PC-3 (cell line): ENCODE measurements at regions not wholly inside any gene's neighbourhood (a gene's known extent, or its start where the extent isn't known, plus 50 kb on each side); places are given as distances from the start of the nearest gene placed in this dataset.

ENCODE experiments used
- ATAC-seq: fragments of 200-7000 bp; cut with Tn5 transposase; 2 replicates; pipeline ENCODE4 v1.9.1; 2020; ENCODE audit warnings: mild to moderate bottlenecking, moderate library complexity
- BruUV-seq: library from RNA; stranded (reverse); fragments of 400-500 nt; replicated peaks from 2 replicates; lab custom pipeline; 2021; lab: Mats Ljungman, UMichigan
- CTCF ChIA-PET: fragments of 300-600 bp; sonication (Branson Sonifier 250); formaldehyde crosslinking; loops from one replicate; lab custom pipeline; 2022; ENCODE audit warnings: antibody characterized with exemption; lab: Charles Lee
- POLR2A ChIA-PET: fragments of 300-600 bp; sonication (Branson Sonifier 250); formaldehyde crosslinking; loops from one replicate; lab custom pipeline; 2022; ENCODE audit warnings: antibody characterized with exemption; ENCODE audit not compliant: unreplicated experiment; lab: Charles Lee
- DNase-seq: peaks from one replicate; pipeline ENCODE4 v3.0.0-alpha.2; 2015
- H2AFZ ChIP-seq: fragments of 300-600 bp; sonication (generic); 2 replicates; pipeline ENCODE4 v1.6.0; 2016; ENCODE audit warnings: antibody characterized with exemption, low read length
- H3F3A ChIP-seq: fragments of 300-600 bp; sonication (generic); one replicate; pipeline ENCODE4 v1.6.0; 2017; ENCODE audit warnings: antibody characterized with exemption, low read length, control low read depth, mild to moderate bottlenecking; ENCODE audit not compliant: unreplicated experiment
- H3K27ac ChIP-seq: fragments of 300-600 bp; sonication (generic); 2 replicates; pipeline ENCODE4 v1.5.1; 2016; ENCODE audit warnings: mild to moderate bottlenecking, low read length
- H3K27me3 ChIP-seq: fragments of 300-600 bp; sonication (generic); 2 replicates; pipeline ENCODE4 v1.6.1; 2016; ENCODE audit warnings: low read length, mixed read lengths
- H3K36me3 ChIP-seq: fragments of 300-600 bp; sonication (generic); 2 replicates; pipeline ENCODE4 v1.6.1; 2016; ENCODE audit warnings: low read depth, mixed run types, low read length, mixed read lengths
- H3K4me1 ChIP-seq: fragments of 300-600 bp; sonication (generic); 2 replicates; pipeline ENCODE4 v1.5.1; 2016; ENCODE audit warnings: low read length; ENCODE audit not compliant: insufficient read depth
- H3K4me2 ChIP-seq: fragments of 300-600 bp; sonication (generic); 2 replicates; pipeline ENCODE4 v1.6.0; 2016; ENCODE audit warnings: low read length
- H3K4me3 ChIP-seq: fragments of 300-600 bp; sonication (generic); 2 replicates; pipeline ENCODE4 v1.5.1; 2016; ENCODE audit warnings: mild to moderate bottlenecking, low read length, mixed read lengths
- H3K79me2 ChIP-seq: fragments of 300-600 bp; sonication (generic); 2 replicates; pipeline ENCODE4 v1.6.1; 2017; ENCODE audit warnings: low read length, mixed read lengths
- H3K9ac ChIP-seq: fragments of 300-600 bp; sonication (generic); 2 replicates; pipeline ENCODE4 v1.6.0; 2016; ENCODE audit warnings: mild to moderate bottlenecking, low read length
- H3K9me2 ChIP-seq: fragments of 300-600 bp; sonication (generic); replicated peaks from 2 replicates; pipeline ENCODE4 v1.6.1; 2016; ENCODE audit warnings: mixed run types, low read length, mixed read lengths
- H3K9me3 ChIP-seq: fragments of 300-600 bp; sonication (generic); 2 replicates; pipeline ENCODE4 v1.6.1; 2016; ENCODE audit warnings: low read length, mixed read lengths
- H4K20me1 ChIP-seq: fragments of 300-600 bp; sonication (generic); 2 replicates; pipeline ENCODE4 v1.6.1; 2016; ENCODE audit warnings: low read length, mixed read lengths
- CTCF ChIP-seq: fragments of 300-600 bp; sonication (generic); conservative IDR thresholded peaks from 2 replicates; pipeline ENCODE4 v1.5.1; 2017; ENCODE audit warnings: antibody characterized with exemption, low read depth, mild to moderate bottlenecking, low read length
- EZH2 ChIP-seq: fragments of 300-600 bp; sonication (generic); IDR thresholded peaks from one replicate; pipeline ENCODE4 v1.6.1; 2017; ENCODE audit warnings: antibody characterized with exemption, mild to moderate bottlenecking, low read length; ENCODE audit not compliant: unreplicated experiment
- EZH2phosphoT487 ChIP-seq: fragments of 300-600 bp; sonication (generic); IDR thresholded peaks from 2 replicates; pipeline ENCODE4 v1.6.1; 2018; ENCODE audit warnings: mild to moderate bottlenecking, antibody characterized with exemption, low read length, borderline replicate concordance
- intact Hi-C: fragments of 100-400 bp; cut with micrococcal nuclease; formaldehyde crosslinking; loops from 2 replicates; pipeline ENCODE4 v1.9.0; 2023

- TF ChIP-seq CTCF (no peak), EZH2 (no peak), EZH2phosphoT487 (no peak)
- Histone ChIP-seq H4K20me1 (no peaks in the 10 kb centered on the region), H3K9ac (no peak overlapping the region), H3K79me2 (no peaks in the 10 kb centered on the region), H3K36me3 (no peaks in the 10 kb centered on the region), H3K27ac (no peak overlapping the region), H3K4me1 (no peaks in the 10 kb centered on the region), H3K9me2 (no peaks in the 10 kb centered on the region; the same call in 1 of the 2 replicates), H3K4me2 (no peak overlapping the region), H3K9me3 (no peaks in the 10 kb centered on the region), H3K4me3 (no peak overlapping the region), H2AFZ (no peak overlapping the region), H3K27me3 (no peaks in the 10 kb centered on the region), H3F3A (no peaks in the 10 kb centered on the region)
- BruUV-seq: no TSS peak
- POLR2A ChIA-PET: no interaction called here
- CTCF ChIA-PET: no interaction called here
- no peak for ATAC-seq
- no peak for DNase-seq
- intact Hi-C loops: no loop called here
Observed at GRCh38 chr11:19389787-19390303, 149.1 kb upstream of the E2F8 start.

- no peak for ATAC-seq
- POLR2A ChIA-PET: no interaction called here
- intact Hi-C loops: no loop called here
- H3K4me3 ChIP-seq: no peak overlapping the region
- H3K4me2 ChIP-seq: no peak overlapping the region
- no peaks in the 10 kb centered on the region for H4K20me1 ChIP-seq
- no peak overlapping the region for H3K27ac ChIP-seq
- no peaks in the 10 kb centered on the region for H3K27me3 ChIP-seq
- H3K79me2 ChIP-seq: no peaks in the 10 kb centered on the region
- H3K4me1 ChIP-seq: peaks cover 12% of the 10 kb centered on the region
- H3K36me3 ChIP-seq: no peaks in the 10 kb centered on the region
- no peaks in the 10 kb centered on the region for H3F3A ChIP-seq
- H3K9ac ChIP-seq: no peak overlapping the region
- DNase-seq: no peak
- no peaks in the 10 kb centered on the region for H3K9me3 ChIP-seq
- no peak overlapping the region for H2AFZ ChIP-seq
- BruUV-seq: no TSS peak
- no peaks in the 10 kb centered on the region for H3K9me2 ChIP-seq
- TF ChIP-seq EZH2phosphoT487: no peak
- no peak for TF ChIP-seq EZH2
- no peak for TF ChIP-seq CTCF
- CTCF ChIA-PET: no interaction called here
Observed at GRCh38 chr11:19382131-19382611, 141.4 kb upstream of the E2F8 start.

GRCh38 chr11:19380375-19380774 lies 139.6 kb upstream of the E2F8 start:
- Histone ChIP-seq H3K27ac (peak overlapping the region; percentile 81), H3F3A (no peaks in the 10 kb centered on the region), H3K4me3 (no peak overlapping the region), H3K79me2 (no peaks in the 10 kb centered on the region), H3K4me2 (0 out of 2 replicates have a peak overlapping the region, but pooled peaks have one; percentile 9), H3K9me2 (no peaks in the 10 kb centered on the region), H3K9me3 (no peaks in the 10 kb centered on the region), H3K27me3 (no peaks in the 10 kb centered on the region), H4K20me1 (no peaks in the 10 kb centered on the region), H3K9ac (peak overlapping the region; percentile 53; the same call in 1 of the 2 replicates), H3K36me3 (no peaks in the 10 kb centered on the region), H2AFZ (peak overlapping the region; percentile 57), H3K4me1 (peaks cover 14% of the 10 kb centered on the region)
- TF ChIP-seq EZH2 (no peak), EZH2phosphoT487 (no peak), CTCF (no peak)
- intact Hi-C loops: no loop called here
- DNase-seq (peak; percentile 85), ATAC-seq (peak; percentile 95)
- BruUV-seq: no TSS peak
- ChIA-PET CTCF (no interaction called here), POLR2A (no interaction called here)
